Erythroblast (primary cell): ENCODE measurements at regions not wholly inside any gene's neighbourhood (a gene's known extent, or its start where the extent isn't known, plus 50 kb on each side); places are given as distances from the start of the nearest gene placed in this dataset.

ENCODE experiments used
- DNase-seq, 2 experiments: peaks; one replicate each; lab custom pipeline; 2025; lab: John Stamatoyannopoulos, UW
- GATA1 ChIP-seq: IDR thresholded peaks from 2 replicates; pipeline ENCODE4 v1.6.1; 2011; ENCODE audit warnings: low read depth, mild to moderate bottlenecking, control low read depth, low read length, moderate library complexity
- POLR2A ChIP-seq: IDR thresholded peaks from 2 replicates; pipeline ENCODE4 v1.6.1; 2011; ENCODE audit warnings: mild to moderate bottlenecking, low read length

GRCh38 chr10:93190372-93190771, 116.7 kb downstream of the CYP26A1 start:
- no peak for DNase-seq

DNA sequence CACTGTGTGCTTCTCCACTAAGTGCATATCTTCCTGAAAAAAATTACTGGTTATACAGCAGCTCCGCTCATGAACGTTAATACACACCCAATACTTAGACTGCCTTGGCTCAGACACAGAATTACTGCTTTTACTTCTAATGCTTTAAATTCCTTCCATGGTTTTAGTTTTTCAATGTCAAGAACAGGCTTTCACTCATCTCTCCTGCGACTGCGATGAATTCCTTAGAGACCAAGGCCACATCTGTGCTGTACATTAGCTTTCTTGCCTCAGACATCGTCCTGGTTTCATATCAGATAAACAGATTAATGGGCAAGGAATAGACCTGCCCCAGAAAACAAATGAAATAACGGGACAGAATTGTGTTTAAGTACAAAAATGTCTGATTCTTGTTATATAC, 120.2 kb downstream of the CYP26A1 start:
- no peak for TF ChIP-seq POLR2A
- TF ChIP-seq GATA1, result no peak
- no peak for DNase-seq

More at GRCh38 chr10:93190372-93190771, 116.7 kb downstream of the CYP26A1 start:
- no peak for TF ChIP-seq GATA1
- TF ChIP-seq POLR2A, result no peak

DNA sequence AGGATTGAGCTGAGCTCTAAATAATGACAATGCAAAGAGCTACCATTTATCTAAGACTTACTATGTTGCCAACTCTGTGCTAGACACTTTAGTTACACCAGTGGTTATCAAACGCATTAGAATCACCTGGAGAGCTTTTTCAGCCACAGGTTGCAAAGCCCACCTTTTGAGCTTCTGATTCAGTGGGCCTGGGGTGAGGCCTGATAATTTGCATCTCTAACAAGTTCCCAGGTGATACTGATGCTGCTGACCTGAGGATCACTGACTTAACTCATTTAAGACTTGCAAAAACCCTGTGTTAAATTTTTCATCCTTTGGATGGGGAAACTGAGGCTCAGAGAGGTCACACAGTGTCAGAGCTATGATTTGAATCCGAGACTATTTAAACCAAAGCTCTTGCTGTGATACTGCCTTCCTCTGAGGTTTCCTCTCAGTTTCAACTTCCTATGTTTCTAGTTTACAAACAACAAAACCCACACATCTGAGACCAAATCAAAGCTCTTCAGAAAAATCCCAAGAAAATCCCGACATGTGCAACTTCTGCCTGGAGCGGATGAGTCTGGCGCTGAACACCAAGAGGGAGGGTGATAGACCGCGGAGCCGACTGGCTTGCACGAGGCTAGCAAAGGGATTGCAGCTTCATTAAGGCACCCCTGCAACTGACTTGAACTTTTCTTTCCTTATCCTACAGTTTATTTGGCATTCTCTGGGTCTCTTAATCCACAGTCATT, 124.9 kb downstream of the CYP26A1 start:
- no peak for DNase-seq
- TF ChIP-seq POLR2A, result no peak
- no peak for TF ChIP-seq GATA1

GRCh38 chr10:93199191-93199751, 125.6 kb downstream of the CYP26A1 start:
- TF ChIP-seq POLR2A (no peak), GATA1 (no peak)
- no peak for DNase-seq

DNA sequence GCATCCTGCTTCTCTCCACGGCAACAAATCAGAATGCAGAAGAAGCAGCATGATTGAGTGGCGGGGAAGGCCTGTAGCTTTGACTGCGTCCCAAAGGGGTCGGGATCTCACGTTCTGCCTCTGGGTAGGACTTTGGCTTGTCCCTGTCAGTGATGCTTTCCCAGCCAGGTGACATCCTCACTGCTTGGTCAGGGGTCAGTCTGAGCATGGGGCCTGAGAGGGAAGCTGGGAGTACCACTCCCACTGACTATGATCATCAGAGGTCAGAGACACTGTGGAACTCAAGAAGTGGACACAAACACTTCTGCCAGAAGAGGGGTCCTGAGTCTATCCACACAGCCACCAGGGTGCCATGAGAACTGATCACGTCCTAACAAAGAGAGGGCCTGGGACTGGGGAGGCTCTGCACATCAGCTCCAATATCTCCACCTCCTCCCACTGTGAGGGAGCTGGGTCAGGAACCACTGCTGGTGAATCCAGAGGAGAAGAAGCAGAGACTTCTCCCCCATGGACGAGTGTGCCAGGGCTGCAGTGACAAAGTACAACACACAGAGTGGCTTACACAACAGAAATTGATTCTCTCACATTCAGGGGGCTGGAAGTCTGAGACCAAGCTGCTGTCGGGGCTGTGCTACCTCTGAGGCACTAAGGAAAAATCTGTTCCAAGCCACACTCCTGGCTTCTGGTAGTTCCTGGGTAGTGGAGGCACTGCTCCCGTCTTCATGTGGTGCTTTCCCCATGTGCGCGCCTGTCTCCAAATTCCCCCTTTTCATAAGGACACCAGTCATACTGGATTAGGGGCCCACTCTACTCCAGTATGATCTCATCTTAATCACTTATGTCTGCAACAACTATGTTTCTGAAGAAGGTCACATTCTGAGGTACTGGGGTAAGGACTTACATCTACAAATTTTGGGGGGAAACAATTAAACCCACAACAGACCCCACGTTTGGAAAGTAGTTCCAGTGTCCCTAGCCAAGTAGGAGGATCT, 131.1 kb downstream of the CYP26A1 start:
- no peak for DNase-seq
- TF ChIP-seq GATA1 (no peak), POLR2A (no peak)

DNA sequence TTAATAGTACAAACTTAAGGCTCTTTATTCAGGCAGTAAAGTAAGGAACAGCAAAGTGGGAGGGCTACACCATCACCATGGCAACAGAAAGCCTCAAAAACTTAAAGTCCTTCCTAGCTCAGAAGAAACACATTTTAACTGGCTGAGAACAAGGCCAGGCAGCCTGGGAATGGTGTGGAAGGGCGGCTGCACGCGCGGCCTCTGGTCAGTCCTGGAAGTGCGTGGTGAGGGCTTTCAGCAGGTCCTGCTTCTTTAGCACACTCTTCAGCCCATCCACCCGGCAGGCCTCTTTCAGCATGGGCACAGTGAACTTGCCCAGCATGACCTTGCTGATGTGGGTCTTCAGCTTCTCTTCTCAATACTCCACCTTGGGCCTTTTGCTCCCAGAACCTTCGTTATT, 133.0 kb downstream of the CYP26A1 start:
- TF ChIP-seq POLR2A, result no peak
- TF ChIP-seq GATA1, result no peak

GRCh38 chr10:93208717-93209464, 135.2 kb downstream of the CYP26A1 start:
- DNase-seq, result peak in 1 of 2 experiments; percentile 17
- TF ChIP-seq GATA1, result no peak
- TF ChIP-seq POLR2A, result no peak

More for the DNA sequence above, 133.0 kb downstream of the CYP26A1 start:
- DNase-seq, result no peak

GRCh38 chr10:93211991-93212390, 138.3 kb downstream of the CYP26A1 start:
- TF ChIP-seq GATA1 (no peak), POLR2A (no peak)
- DNase-seq, result no peak

- DNase-seq, result no peak
- TF ChIP-seq POLR2A (no peak), GATA1 (no peak)
These were observed 141.6 kb downstream of the CYP26A1 start for GRCh38 chr10:93215312-93215711.

DNA sequence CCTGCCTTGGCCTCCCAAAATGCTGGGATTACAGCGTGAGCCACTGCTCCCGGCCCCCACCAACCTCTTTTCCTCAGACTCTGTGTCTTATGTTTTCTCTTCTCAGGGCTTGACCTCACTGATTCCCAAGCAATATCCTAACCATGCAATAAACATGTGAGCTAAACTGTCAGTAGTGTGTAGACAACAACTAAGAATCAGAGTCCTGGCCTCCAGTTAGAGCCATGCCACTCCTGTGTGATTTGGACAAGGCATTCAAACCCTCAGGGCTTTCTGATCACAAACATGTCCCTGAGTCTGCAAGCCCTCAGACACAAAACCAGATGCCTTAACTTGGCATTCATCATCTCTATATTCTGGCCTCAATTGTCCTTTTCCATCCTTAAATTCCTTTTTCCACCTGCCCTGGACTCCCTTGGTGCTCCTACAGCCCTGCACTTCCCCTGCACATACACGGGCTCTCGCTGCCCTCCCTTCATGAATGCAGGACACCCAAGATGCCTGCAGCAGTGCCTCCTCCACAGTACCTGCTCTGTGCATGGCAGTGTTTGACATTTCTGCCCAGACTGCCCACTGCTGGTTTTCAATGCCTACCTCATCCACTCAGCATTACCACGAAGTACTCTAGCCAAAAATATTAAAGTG, 142.8 kb downstream of the CYP26A1 start:
- TF ChIP-seq POLR2A, result no peak
- TF ChIP-seq GATA1, result no peak
- DNase-seq, result no peak

- no peak for DNase-seq
- TF ChIP-seq GATA1, result no peak
- TF ChIP-seq POLR2A, result no peak
These were observed 144.7 kb downstream of the CYP26A1 start for GRCh38 chr10:93218386-93218785.

GRCh38 chr10:93219347-93219746, 145.7 kb downstream of the CYP26A1 start:
- TF ChIP-seq GATA1 (no peak), POLR2A (no peak)
- no peak for DNase-seq
